GM13977 (cell line): ENCODE measurements at regions not wholly inside any gene's neighbourhood (a gene's known extent, or its start where the extent isn't known, plus 50 kb on each side); places are given as distances from the start of the nearest gene placed in this dataset.

ENCODE experiments used
- DNase-seq: peaks from one replicate; pipeline ENCODE4 v3.0.0; 2012; ENCODE audit warnings: low spot score
- CTCF ChIP-seq: IDR thresholded peaks from 2 replicates; pipeline ENCODE4 v1.5.1; 2012; ENCODE audit warnings: mild to moderate bottlenecking, control low read depth; ENCODE audit not compliant: insufficient read depth; ENCODE audit errors: extremely low read depth, missing control alignments
- in situ Hi-C: fragments of 300-500 bp; cut with MboI; formaldehyde crosslinking; loops from one replicate; pipeline ENCODE4 v1.12.0; 2022; ENCODE audit warnings: low sequenced_read_pairs, low pct_unique_long_range_greater_than_20kb, mixed read lengths, inconsistent platforms; ENCODE audit not compliant: unreplicated experiment

GRCh38 chr7:46175221-46175620 is 254.1 kb upstream of the IGFBP3 start:
- no peak for DNase-seq
- TF ChIP-seq CTCF, result no peak
- in situ Hi-C loops, result no loop called here

- in situ Hi-C loops, result no loop called here
Measured at GRCh38 chr7:46174196-46174580, 253.1 kb upstream of the IGFBP3 start.

GRCh38 chr7:46173476-46174195 is 252.6 kb upstream of the IGFBP3 start:
- no peak for DNase-seq
- TF ChIP-seq CTCF, result no peak
- in situ Hi-C loops, result no loop called here

More at GRCh38 chr7:46174196-46174580, 253.1 kb upstream of the IGFBP3 start:
- TF ChIP-seq CTCF, result no peak
- DNase-seq, result no peak

- DNase-seq, result no peak
- TF ChIP-seq CTCF, result no peak
- in situ Hi-C loops, result no loop called here
Measured at GRCh38 chr7:46170792-46171191, 249.7 kb upstream of the IGFBP3 start.

- no peak for DNase-seq
- in situ Hi-C loops, result no loop called here
- no peak for TF ChIP-seq CTCF
Measured at GRCh38 chr7:46170021-46170420, 248.9 kb upstream of the IGFBP3 start.

GRCh38 chr7:46169384-46169755 is 248.3 kb upstream of the IGFBP3 start:
- no peak for DNase-seq
- in situ Hi-C loops, result no loop called here
- no peak for TF ChIP-seq CTCF
